ENCODE measurements at regions not wholly inside any gene's neighbourhood (a gene's known extent, or its start where the extent isn't known, plus 50 kb on each side); places are given as distances from the start of the nearest gene placed in this dataset.

DNA sequence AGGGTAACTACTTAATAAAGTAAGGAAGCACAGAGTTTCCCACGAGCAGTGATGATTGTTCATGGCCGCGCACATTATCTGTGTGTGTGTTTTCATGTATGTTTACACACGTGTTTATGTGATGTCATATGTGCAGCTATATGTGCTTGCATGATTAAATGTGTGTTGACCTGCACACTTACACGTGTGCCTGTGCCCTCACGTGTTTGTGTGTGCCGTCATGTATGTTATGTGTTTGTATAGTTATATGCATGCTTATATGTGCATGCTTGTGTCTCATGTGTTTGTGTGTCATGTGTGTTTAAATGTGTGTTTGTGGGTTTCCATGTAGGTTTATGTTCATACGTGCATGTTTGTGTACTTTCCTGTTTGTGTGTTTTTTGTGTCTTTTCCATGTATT, 782.3 kb downstream of the GALR1 start:
- TF ChIP-seq, protein P1, sequence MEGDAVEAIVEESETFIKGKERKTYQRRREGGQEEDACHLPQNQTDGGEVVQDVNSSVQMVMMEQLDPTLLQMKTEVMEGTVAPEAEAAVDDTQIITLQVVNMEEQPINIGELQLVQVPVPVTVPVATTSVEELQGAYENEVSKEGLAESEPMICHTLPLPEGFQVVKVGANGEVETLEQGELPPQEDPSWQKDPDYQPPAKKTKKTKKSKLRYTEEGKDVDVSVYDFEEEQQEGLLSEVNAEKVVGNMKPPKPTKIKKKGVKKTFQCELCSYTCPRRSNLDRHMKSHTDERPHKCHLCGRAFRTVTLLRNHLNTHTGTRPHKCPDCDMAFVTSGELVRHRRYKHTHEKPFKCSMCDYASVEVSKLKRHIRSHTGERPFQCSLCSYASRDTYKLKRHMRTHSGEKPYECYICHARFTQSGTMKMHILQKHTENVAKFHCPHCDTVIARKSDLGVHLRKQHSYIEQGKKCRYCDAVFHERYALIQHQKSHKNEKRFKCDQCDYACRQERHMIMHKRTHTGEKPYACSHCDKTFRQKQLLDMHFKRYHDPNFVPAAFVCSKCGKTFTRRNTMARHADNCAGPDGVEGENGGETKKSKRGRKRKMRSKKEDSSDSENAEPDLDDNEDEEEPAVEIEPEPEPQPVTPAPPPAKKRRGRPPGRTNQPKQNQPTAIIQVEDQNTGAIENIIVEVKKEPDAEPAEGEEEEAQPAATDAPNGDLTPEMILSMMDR (IDR thresholded peaks at IDR 0.05; ENCODE audit: insufficient read depth, low read length, poor library complexity, severe bottlenecking), result no peak
- H3K4me3 ChIP-seq (ENCODE audit: low read depth, low read length), result no peak overlapping the region
- DNase-seq (ENCODE audit: low read depth), result no peak
- no peaks in the 10 kb centered on the region for H3K36me3 ChIP-seq (ENCODE audit: control insufficient read depth, insufficient read depth, low read length)
- H3K27me3 ChIP-seq (ENCODE audit: control insufficient read depth, insufficient read depth, low read length), result no peaks in the 10 kb centered on the region

DNA sequence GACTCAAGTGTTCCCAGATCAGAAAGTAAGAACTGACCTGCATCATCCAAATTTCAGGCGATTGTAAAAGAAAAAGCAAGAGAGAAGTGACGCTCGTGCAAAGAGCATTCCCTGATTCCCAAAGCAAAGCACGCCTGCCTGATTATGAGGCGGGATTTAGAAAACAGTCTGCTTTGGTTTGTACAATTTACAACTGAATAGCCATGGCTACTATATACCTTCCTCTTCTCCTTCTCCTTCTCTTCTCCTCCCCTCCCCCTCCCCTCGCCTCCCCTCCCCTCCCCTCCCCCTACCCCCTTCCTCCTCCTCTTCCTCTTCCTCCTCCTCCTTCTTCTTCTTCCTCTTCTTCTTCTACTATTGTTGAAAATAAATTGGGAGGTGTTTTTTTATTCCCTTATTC, 782.9 kb downstream of the GALR1 start:
- no peak for DNase-seq (ENCODE audit: low read depth)
- Histone ChIP-seq H3K27me3 (ENCODE audit: control insufficient read depth, insufficient read depth, low read length) (no peaks in the 10 kb centered on the region), H3K36me3 (ENCODE audit: control insufficient read depth, insufficient read depth, low read length) (no peaks in the 10 kb centered on the region), H3K4me3 (ENCODE audit: low read depth, low read length) (no peak overlapping the region)
- TF ChIP-seq, protein P1 (IDR thresholded peaks at IDR 0.05; ENCODE audit: insufficient read depth, low read length, poor library complexity, severe bottlenecking), result no peak

GRCh38 chr18:78034755-78035154, 785.1 kb downstream of the GALR1 start:
- DNase-seq (ENCODE audit: low read depth), result no peak
- TF ChIP-seq, protein P1 (IDR thresholded peaks at IDR 0.05; ENCODE audit: insufficient read depth, low read length, poor library complexity, severe bottlenecking), result no peak
- Histone ChIP-seq H3K4me3 (ENCODE audit: low read depth, low read length) (no peak overlapping the region), H3K36me3 (ENCODE audit: control insufficient read depth, insufficient read depth, low read length) (no peaks in the 10 kb centered on the region), H3K27me3 (ENCODE audit: control insufficient read depth, insufficient read depth, low read length) (no peaks in the 10 kb centered on the region)

- Histone ChIP-seq H3K36me3 (ENCODE audit: control insufficient read depth, insufficient read depth, low read length) (no peaks in the 10 kb centered on the region), H3K27me3 (ENCODE audit: control insufficient read depth, insufficient read depth, low read length) (no peaks in the 10 kb centered on the region), H3K4me3 (ENCODE audit: low read depth, low read length) (no peak overlapping the region)
- TF ChIP-seq, protein P1 (IDR thresholded peaks at IDR 0.05; ENCODE audit: insufficient read depth, low read length, poor library complexity, severe bottlenecking), result no peak
- no peak for DNase-seq (ENCODE audit: low read depth)
Observed at GRCh38 chr18:78041218-78041617, 791.6 kb downstream of the GALR1 start.

GRCh38 chr18:78046631-78047030, 797.0 kb downstream of the GALR1 start:
- no peak overlapping the region for H3K4me3 ChIP-seq (ENCODE audit: low read depth, low read length)
- TF ChIP-seq, protein P1 (IDR thresholded peaks at IDR 0.05; ENCODE audit: insufficient read depth, low read length, poor library complexity, severe bottlenecking), result no peak
- no peaks in the 10 kb centered on the region for H3K36me3 ChIP-seq (ENCODE audit: control insufficient read depth, insufficient read depth, low read length)
- H3K27me3 ChIP-seq (ENCODE audit: control insufficient read depth, insufficient read depth, low read length), result no peaks in the 10 kb centered on the region
- no peak for DNase-seq (ENCODE audit: low read depth)

GRCh38 chr18:78049281-78049680, 799.6 kb downstream of the GALR1 start:
- Histone ChIP-seq H3K36me3 (ENCODE audit: control insufficient read depth, insufficient read depth, low read length) (no peaks in the 10 kb centered on the region), H3K4me3 (ENCODE audit: low read depth, low read length) (no peak overlapping the region), H3K27me3 (ENCODE audit: control insufficient read depth, insufficient read depth, low read length) (no peaks in the 10 kb centered on the region)
- no peak for DNase-seq (ENCODE audit: low read depth)
- TF ChIP-seq, protein P1 (IDR thresholded peaks at IDR 0.05; ENCODE audit: insufficient read depth, low read length, poor library complexity, severe bottlenecking), result no peak
